Tongue (tissue), 1 donor: ENCODE measurements at regions not wholly inside any gene's neighbourhood (a gene's known extent, or its start where the extent isn't known, plus 50 kb on each side); places are given as distances from the start of the nearest gene placed in this dataset.
"Not testable (repeated sequence)": the region's sequence is repeated elsewhere in the genome, so short reads cannot be mapped to it uniquely, and the experiment has no call there.

Experiments used
- DNase-seq: peaks from one replicate; pipeline ENCODE4 v3.0.0-alpha.2; 2015

- DNase-seq: no peak
Measured at GRCh38 chr7:81221527-81222217, 302.8 kb upstream of the SEMA3C start.

- DNase-seq: no peak
Measured at GRCh38 chr7:81218480-81219106, 299.7 kb upstream of the SEMA3C start.

- DNase-seq: no peak
Measured at GRCh38 chr7:81213394-81213793, 294.5 kb upstream of the SEMA3C start.

- no peak for DNase-seq
Measured at GRCh38 chr7:81211934-81212320, 293.1 kb upstream of the SEMA3C start.

GRCh38 chr7:81211204-81211933, 292.5 kb upstream of the SEMA3C start:
- peak; percentile 19 for DNase-seq

GRCh38 chr7:81210137-81211064, 291.6 kb upstream of the SEMA3C start:
- DNase-seq: peak; percentile 24

- no peak for DNase-seq
Measured at GRCh38 chr7:81209059-81209458, 290.2 kb upstream of the SEMA3C start.

- peak; percentile 38 for DNase-seq
Measured at GRCh38 chr7:81207801-81208200, 288.9 kb upstream of the SEMA3C start.

GRCh38 chr7:81206667-81207360, 288.0 kb upstream of the SEMA3C start:
- DNase-seq: no peak

- DNase-seq: no peak
Measured at GRCh38 chr7:81206217-81206616, 287.4 kb upstream of the SEMA3C start.

- no peak for DNase-seq
Measured at GRCh38 chr7:81201188-81201587, 282.3 kb upstream of the SEMA3C start.

- DNase-seq: no peak
Measured at GRCh38 chr7:81198766-81199165, 279.9 kb upstream of the SEMA3C start.

- DNase-seq: no peak
Measured at GRCh38 chr7:81197266-81197665, 278.4 kb upstream of the SEMA3C start.

- DNase-seq: no peak
Measured at GRCh38 chr7:81195033-81195432, 276.2 kb upstream of the SEMA3C start.

- DNase-seq: no peak
Measured at GRCh38 chr7:81190997-81191768, 272.3 kb upstream of the SEMA3C start.

- DNase-seq: no peak
Measured at GRCh38 chr7:81187753-81188152, 268.9 kb upstream of the SEMA3C start.

- no peak for DNase-seq
Measured at GRCh38 chr7:81186691-81187090, 267.8 kb upstream of the SEMA3C start.

- DNase-seq: no peak
Measured at GRCh38 chr7:81185072-81185471, 266.2 kb upstream of the SEMA3C start.

- DNase-seq: no peak
Measured at GRCh38 chr7:81183326-81183725, 264.5 kb upstream of the SEMA3C start.

GRCh38 chr7:81182056-81182455, 263.2 kb upstream of the SEMA3C start:
- DNase-seq: not testable (repeated sequence)

GRCh38 chr7:81181066-81181465, 262.2 kb upstream of the SEMA3C start:
- no peak for DNase-seq
